NOMO-1 (cell line): ENCODE measurements at regions not wholly inside any gene's neighbourhood (a gene's known extent, or its start where the extent isn't known, plus 50 kb on each side); places are given as distances from the start of the nearest gene placed in this dataset.
"Not testable (repeated sequence)": the region's sequence is repeated elsewhere in the genome, so short reads cannot be mapped to it uniquely, and the experiment has no call there.

ENCODE experiments used
- DNase-seq, 2 experiments: peaks; one replicate each; lab custom pipeline; 2025; ENCODE audit not compliant: unreplicated experiment in 2 of 2; lab: John Stamatoyannopoulos, UW

- no peak for DNase-seq
Measured at GRCh38 chr4:72945719-72946336, 123.7 kb downstream of the COX18 start.

- no peak for DNase-seq
Measured at GRCh38 chr4:72942565-72942964, 127.0 kb downstream of the COX18 start.

GRCh38 chr4:72938516-72938915, 131.0 kb downstream of the COX18 start:
- DNase-seq, result no peak

- no peak for DNase-seq
Measured at GRCh38 chr4:72935462-72935861, 134.1 kb downstream of the COX18 start.

GRCh38 chr4:72933029-72933428, 136.5 kb downstream of the COX18 start:
- no peak for DNase-seq

GRCh38 chr4:72931346-72931745, 138.2 kb downstream of the COX18 start:
- no peak for DNase-seq

GRCh38 chr4:72929596-72930274, 139.8 kb downstream of the COX18 start:
- not testable (repeated sequence) for DNase-seq

- DNase-seq, result no peak
Measured at GRCh38 chr4:72924814-72925213, 144.7 kb downstream of the COX18 start.

- no peak for DNase-seq
Measured at GRCh38 chr4:72919937-72920336, 149.6 kb downstream of the COX18 start.

- DNase-seq, result no peak
Measured at GRCh38 chr4:72919464-72919863, 150.1 kb downstream of the COX18 start.

GRCh38 chr4:72918362-72918761, 151.2 kb downstream of the COX18 start:
- no peak for DNase-seq

- no peak for DNase-seq
Measured at GRCh38 chr4:72911316-72911715, 158.2 kb downstream of the COX18 start.

- no peak for DNase-seq
Measured at GRCh38 chr4:72909461-72909860, 160.1 kb downstream of the COX18 start.

GRCh38 chr4:72902354-72902753, 167.2 kb downstream of the COX18 start:
- no peak for DNase-seq

GRCh38 chr4:72901553-72901952, 168.0 kb downstream of the COX18 start:
- no peak for DNase-seq

GRCh38 chr4:72900952-72901351, 168.6 kb downstream of the COX18 start:
- no peak for DNase-seq

- no peak for DNase-seq
Measured at GRCh38 chr4:72899621-72900020, 169.9 kb downstream of the COX18 start.

- no peak for DNase-seq
Measured at GRCh38 chr4:72899214-72899613, 170.3 kb downstream of the COX18 start.

- DNase-seq, result no peak
Measured at GRCh38 chr4:72896515-72896914, 173.0 kb downstream of the COX18 start.

- DNase-seq, result no peak
Measured at GRCh38 chr4:72895408-72895807, 174.1 kb downstream of the COX18 start.

GRCh38 chr4:72893354-72894066, 176.0 kb downstream of the COX18 start:
- no peak for DNase-seq

GRCh38 chr4:72888331-72888730, 181.2 kb downstream of the COX18 start:
- no peak for DNase-seq
